HG02759 (cell line): ENCODE measurements at regions not wholly inside any gene's neighbourhood (a gene's known extent, or its start where the extent isn't known, plus 50 kb on each side); places are given as distances from the start of the nearest gene placed in this dataset.
A peak's percentile ranks its signal among the peaks of the same experiment; 100 is the strongest.
"Not testable (repeated sequence)": the region's sequence is repeated elsewhere in the genome, so short reads cannot be mapped to it uniquely, and the experiment has no call there.

Experiments used
- ATAC-seq: cut with Tn5 transposase; IDR thresholded peaks from one replicate; pipeline ENCODE4 v1.9.1; 2021; ENCODE audit warnings: mild to moderate bottlenecking, moderate library complexity; ENCODE audit not compliant: unreplicated experiment

DNA sequence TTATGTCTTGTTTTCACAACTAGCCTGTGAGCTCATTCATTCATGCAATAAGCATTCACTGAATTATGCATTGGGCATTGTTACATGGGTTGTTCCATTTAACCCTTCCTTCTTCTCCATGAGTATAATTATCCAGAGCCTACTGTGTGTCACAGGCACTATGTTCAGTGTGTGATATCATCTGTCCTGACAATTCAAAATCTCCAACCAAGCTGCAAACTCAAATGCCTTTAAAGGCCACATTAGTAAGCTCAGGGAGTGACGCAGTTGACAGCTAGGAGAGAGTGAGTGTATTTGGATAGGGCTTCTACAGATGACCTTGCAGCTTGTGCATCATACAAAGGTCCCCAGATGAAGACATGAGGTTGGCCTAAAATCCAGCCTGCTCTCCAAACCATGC lies 289.5 kb downstream of the OMA1 start:
- no peak for ATAC-seq

DNA sequence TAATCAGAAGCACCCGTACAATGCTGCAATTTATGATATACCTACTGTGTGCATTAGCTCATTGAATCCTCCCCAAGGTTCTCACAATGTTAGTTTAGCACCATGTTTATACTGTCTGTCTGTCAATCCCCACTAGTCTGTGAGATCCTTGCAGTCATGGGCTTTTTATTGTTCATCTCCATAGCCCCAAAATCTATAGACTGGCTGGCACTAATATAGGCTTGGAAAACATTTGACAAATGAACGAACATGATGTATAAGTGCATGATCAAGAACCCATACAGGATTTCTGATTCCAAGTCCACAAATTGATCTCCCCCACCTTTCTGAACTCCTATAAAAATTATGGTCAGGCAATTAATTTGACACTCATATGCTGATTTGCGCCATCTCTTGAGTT lies 290.0 kb downstream of the OMA1 start:
- no peak for ATAC-seq

DNA sequence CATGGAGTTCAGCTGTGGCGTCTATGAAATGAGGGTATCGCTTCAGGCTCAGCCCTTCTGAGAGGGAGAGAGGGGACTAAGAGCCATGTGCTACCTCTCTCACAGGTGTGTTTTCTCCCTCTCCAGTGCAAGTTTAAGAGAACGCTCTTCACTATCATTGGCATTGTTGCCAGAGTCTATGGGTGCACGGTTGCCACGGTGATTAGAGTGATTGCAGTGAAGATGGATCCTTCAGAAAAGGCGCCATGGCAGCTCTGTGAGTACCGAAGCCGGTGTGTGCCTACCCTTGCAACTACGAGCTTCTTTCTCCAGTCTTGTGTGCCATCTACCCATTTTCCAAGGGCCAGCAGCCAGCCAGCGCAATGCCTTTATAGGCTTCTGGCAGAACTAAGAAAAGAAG lies 290.5 kb downstream of the OMA1 start:
- ATAC-seq = no peak

GRCh38 chr1:58255192-58255591 lies 291.3 kb downstream of the OMA1 start:
- ATAC-seq = no peak

DNA sequence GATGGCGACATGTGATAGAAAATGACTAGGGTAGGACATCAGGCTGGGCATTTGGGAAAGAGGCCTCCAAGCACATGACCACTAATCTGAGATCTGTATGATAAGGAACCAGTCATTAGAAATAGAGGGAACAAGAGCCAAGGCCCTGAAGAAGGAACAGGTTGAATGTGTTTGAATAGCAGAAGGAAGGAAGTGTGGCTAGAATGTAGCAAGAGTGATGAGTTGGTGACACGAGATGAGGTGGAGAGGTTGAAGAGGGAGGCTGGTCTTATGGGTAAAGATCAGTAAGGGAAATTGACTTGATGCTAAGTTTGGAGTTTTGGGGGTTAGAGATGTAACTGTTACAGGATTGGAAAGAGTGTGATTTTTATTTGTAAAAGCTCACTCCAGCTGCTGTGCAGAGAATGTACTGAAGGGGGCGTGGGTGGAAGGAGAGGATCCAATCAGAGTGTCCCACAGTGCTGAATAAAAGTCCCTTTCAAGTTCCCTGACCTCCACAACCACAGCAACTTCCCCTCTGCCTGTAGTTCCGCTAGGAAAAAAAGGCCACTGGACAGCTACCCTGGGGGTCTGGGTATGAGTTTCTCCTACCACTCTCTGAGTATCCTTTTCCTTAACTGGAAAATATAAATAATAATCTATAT lies 295.0 kb downstream of the OMA1 start:
- ATAC-seq = no peak

- no peak for ATAC-seq
Observed at GRCh38 chr1:58250587-58250948, 296.0 kb downstream of the OMA1 start.

DNA sequence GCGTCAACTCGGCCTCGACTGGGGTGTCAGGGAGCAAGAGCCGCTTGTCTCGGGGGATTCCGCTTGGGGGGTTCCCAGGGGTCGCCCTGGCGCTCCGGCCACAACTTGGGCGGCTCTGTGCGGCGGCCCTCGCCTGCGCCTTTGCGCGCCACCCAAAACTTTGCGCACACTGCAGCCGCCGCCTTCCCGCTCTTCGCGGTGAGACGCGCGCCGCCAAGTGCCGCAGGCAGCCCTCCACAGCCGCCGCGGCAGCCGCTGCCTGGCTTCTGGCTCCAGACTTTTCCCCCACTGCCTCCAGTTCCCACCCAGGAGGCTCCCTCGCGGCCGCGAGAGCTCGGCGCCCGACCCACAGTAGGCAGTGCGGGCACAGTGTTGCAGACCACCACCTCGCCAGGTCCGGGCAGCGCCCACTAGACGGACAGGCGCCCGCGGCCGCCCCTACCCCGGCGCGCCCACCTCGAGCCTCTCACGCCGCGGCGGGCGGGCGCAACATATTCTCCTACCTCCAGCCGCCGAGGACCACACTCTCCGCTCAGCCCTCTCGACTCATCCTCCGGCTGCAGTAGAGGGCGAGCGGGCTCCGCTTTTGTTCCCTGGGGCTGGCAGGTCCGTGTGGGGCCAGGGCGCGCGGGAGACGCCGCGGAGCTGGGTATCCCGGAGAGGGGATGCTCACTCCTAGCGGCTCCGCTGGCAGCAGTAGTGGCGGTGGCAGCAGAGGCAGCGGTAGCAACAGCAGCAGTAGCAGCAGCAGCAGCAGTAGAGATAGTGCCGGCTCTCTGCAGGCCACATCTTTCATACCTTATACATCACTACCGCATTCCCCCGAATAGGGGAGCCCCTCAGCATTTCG lies 296.6 kb downstream of the OMA1 start:
- ATAC-seq = peak; percentile 52

DNA sequence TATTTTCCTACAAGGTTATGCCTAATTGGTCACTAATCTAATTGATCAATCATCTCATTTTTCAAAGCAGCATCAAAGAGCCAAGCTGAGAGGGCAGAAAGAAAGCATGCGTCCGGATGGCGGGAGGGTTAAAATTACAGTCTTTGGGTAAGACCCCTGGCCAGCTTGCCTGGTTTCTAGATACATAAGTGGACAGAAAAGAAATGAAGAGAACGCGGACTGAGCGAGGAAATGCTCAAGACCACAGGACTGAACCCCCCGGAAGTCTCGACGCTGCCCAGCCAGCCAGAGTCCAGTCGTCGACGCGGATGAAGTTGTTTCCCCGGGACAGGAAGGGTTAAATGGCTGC lies 297.2 kb downstream of the OMA1 start:
- ATAC-seq = no peak

DNA sequence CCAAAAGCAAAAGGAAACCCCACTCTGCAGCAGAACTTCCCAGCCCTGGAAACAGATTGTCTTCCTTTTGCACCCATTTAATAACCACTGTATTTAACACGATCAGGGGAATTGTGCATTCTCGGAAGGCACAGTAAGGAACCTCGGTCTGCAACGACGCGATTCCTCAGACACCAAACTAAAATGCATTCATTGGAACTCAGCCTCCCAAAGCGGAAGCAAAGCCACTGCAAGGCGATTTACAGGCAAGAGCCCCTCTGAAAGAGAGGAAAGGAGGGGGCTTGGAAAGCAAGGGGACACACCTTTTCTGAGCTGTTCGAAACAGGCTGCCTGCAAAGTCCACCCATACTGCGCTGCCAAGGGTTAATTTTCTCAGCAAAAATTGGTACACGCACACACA lies 297.7 kb downstream of the OMA1 start:
- ATAC-seq = no peak

GRCh38 chr1:58248072-58248471 lies 298.5 kb downstream of the OMA1 start:
- ATAC-seq = no peak

- no peak for ATAC-seq
Observed at GRCh38 chr1:58246549-58246948, 300.0 kb downstream of the OMA1 start.

GRCh38 chr1:58244872-58245271 lies 301.7 kb downstream of the OMA1 start:
- no peak for ATAC-seq

GRCh38 chr1:58238846-58239245 lies 307.7 kb downstream of the OMA1 start:
- no peak for ATAC-seq

- ATAC-seq = no peak
Observed at GRCh38 chr1:58233729-58234128, 312.8 kb downstream of the OMA1 start.

- ATAC-seq = peak; percentile 63
Observed at GRCh38 chr1:58231204-58231603, 315.3 kb downstream of the OMA1 start.

DNA sequence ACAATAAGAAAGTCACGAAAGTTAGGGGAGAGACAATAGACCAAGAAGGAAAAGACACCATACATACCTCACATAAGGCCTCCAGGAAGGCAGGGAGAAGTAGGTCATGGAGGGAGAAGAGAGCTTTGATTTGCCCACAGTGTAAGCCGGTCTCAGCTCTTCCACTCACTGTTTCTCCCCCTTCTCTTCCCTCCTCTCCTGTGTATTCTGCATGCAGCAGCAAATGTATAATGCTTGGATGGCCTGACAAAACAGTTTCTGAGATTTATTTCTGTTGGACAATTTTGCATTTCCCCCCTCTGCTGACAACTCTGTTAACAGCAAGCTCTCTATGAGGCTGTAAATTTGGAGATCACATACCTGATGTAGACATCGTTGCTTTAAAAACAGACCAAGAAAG lies 318.9 kb downstream of the OMA1 start:
- ATAC-seq = no peak

DNA sequence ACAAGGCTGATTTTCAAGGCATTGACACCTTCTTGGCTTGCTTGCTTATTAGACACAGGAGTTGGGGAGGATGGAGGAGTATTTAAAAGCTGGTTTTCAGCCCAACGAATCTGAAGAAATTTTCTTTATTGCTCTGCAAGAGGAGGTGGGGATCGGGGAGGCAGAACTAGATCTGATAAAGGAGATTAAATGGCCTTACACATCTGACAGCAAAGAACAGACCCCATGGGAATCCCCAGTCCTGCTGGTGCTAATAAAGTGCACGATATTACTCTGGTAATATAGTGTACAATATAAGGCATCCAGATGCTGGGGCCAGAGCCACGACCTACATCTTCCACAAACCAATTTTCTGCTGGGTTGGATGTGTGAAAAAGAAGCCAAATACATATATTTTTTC lies 323.0 kb downstream of the OMA1 start:
- ATAC-seq = no peak

DNA sequence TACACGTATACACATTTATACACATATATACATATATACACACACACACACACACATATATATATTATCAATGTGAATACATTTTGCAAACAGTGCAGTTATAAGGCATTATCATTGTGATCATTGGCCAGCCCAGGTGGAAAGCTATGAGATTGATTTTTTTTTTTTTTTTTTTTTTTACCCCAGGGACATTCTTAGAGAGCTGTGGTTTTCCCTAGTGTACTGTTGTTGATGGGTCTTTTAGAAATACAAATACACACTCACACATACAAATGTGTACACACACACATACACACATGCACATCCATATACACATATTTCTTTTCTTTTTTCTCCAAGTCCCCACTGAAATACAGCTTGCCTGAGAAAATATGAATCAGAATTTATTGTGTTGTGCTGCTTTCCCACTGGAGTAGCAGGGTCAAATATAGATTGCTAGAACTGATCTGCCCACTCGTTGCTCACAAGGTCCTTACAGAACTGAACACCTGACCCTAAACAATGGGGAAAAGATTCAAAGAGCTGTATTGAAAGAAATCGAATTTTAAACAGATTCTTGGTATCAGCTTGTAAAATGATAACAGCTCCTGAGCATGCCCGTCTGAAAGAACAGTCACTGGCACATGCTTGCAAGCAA lies 325.6 kb downstream of the OMA1 start:
- no peak for ATAC-seq

DNA sequence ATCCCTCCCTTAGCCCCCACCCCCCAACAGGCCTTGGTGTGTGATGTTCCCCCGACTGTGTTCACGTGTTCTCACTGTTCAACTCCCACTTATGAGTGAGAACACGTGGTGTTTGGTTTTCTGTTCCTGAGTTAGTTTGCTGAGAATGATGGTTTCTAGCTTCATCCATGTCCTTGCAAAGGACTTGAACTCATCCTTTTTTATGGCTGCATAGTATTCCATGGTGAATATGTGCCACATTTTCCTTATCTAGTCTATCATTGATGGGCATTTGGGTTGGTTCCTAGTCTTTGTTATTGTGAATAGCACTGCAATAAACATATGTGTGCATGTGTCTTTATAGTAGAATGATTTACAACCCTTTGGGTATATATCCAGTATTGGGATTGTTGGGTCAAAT lies 330.4 kb downstream of the OMA1 start:
- not testable (repeated sequence) for ATAC-seq

DNA sequence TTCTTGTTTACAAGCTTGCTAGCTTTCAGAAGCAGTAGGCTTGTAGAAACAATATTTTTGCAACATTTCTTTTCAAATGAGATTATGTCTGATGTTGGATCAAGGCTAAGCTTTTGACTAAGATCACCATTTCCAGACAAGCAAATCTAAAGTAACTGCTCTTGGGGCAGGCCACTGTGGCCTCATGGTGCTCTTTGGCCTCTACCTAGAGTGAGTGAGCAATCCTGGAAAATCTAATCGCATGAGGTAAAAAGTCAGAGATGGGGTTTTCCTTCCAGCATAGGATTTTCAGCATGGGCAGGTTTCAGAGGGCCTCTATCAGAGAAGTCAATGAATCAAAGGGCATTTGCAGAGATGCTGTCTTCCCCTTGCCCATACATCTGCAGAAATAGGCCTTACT lies 331.9 kb downstream of the OMA1 start:
- no peak for ATAC-seq

DNA sequence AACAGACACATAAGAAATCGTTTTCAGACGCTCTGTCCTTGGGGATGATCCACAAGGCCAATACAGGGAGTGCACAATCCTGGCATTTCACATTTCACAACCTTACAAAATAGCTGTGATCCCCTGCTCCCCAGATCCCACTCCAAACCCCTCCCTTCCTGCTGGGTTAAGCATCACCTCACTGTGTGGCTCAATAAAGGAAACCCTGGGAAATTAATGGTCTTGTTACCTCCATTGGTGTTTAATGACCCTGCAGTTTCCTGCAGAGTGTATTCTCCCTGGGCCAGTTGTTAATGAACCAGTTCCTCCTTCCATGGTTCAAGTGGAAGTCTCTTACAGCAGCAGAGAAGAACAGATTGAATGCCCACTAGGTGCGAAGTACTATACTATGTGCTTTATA lies 334.7 kb downstream of the OMA1 start:
- ATAC-seq = no peak

GRCh38 chr1:58209575-58209974 lies 337.0 kb downstream of the OMA1 start:
- ATAC-seq = no peak
